HL-60 (cell line): ENCODE measurements at regions not wholly inside any gene's neighbourhood (a gene's known extent, or its start where the extent isn't known, plus 50 kb on each side); places are given as distances from the start of the nearest gene placed in this dataset.

Source experiments
- DNase-seq, 2 experiments: peaks; one replicate each; pipeline ENCODE4 v3.0.0-alpha.2; 2010 to 2020; ENCODE audit warnings: low read depth in 1 of 2, low spot score in 1 of 2
- H3K27ac ChIP-seq: fragments of 250-450 bp; sonication (Bioruptor Pico); replicated peaks from 2 replicates; pipeline ENCODE4 v1.5.1; 2020; ENCODE audit warnings: mild to moderate bottlenecking, moderate library complexity
- H3K27me3 ChIP-seq: fragments of 250-450 bp; sonication (Bioruptor Pico); 2 replicates; pipeline ENCODE4 v1.5.1; 2021; ENCODE audit warnings: mild to moderate bottlenecking, moderate library complexity; ENCODE audit not compliant: insufficient read depth, poor library complexity, severe bottlenecking
- H3K4me3 ChIP-seq: replicated peaks from 2 replicates; pipeline ENCODE4 v1.5.1; 2011; ENCODE audit warnings: mild to moderate bottlenecking, control low read depth, low read length; ENCODE audit not compliant: insufficient read depth
- CTCF ChIP-seq: IDR thresholded peaks from one replicate; pipeline ENCODE4 v1.5.1; 2011; ENCODE audit warnings: low read length, control low read depth, inconsistent platforms; ENCODE audit not compliant: insufficient read depth
- GABPA ChIP-seq: IDR thresholded peaks from 2 replicates; pipeline ENCODE4 v1.6.1; 2012; ENCODE audit warnings: low read depth
- POLR2AphosphoS5 ChIP-seq: IDR thresholded peaks from 2 replicates; pipeline ENCODE4 v1.6.1; 2012; ENCODE audit warnings: low read depth
- REST ChIP-seq: IDR thresholded peaks from 2 replicates; pipeline ENCODE4 v1.6.1; 2012; ENCODE audit warnings: low read depth; ENCODE audit not compliant: insufficient replicate concordance
- SPI1 ChIP-seq: IDR thresholded peaks from 2 replicates; pipeline ENCODE4 v1.6.1; 2012; ENCODE audit warnings: low read depth, mild to moderate bottlenecking, borderline replicate concordance

- Histone ChIP-seq H3K27ac (no peak overlapping the region), H3K27me3 (no peaks in the 10 kb centered on the region), H3K4me3 (no peak overlapping the region)
- TF ChIP-seq REST (no peak), CTCF (no peak), GABPA (no peak), POLR2AphosphoS5 (no peak)
- no peak for DNase-seq
These were observed 59.2 kb upstream of the C15orf39 start for GRCh38 chr15:75142499-75142898.

GRCh38 chr15:75143738-75144334, 57.8 kb upstream of the C15orf39 start:
- TF ChIP-seq GABPA (no peak), REST (no peak)
- no peak overlapping the region for H3K27ac ChIP-seq
- no peak for DNase-seq

GRCh38 chr15:75145027-75145841, 56.4 kb upstream of the C15orf39 start:
- H3K4me3 ChIP-seq: no peak overlapping the region
- no peaks in the 10 kb centered on the region for H3K27me3 ChIP-seq
- no peak overlapping the region for H3K27ac ChIP-seq
- TF ChIP-seq CTCF (no peak), GABPA (no peak), POLR2AphosphoS5 (no peak), REST (no peak), SPI1 (no peak)
- DNase-seq: peak in 1 of 2 experiments; percentile 26

More at GRCh38 chr15:75143738-75144334, 57.8 kb upstream of the C15orf39 start:
- Histone ChIP-seq H3K4me3 (no peak overlapping the region), H3K27me3 (no peaks in the 10 kb centered on the region)
